ENCODE measurements at regions not wholly inside any gene's neighbourhood (a gene's known extent, or its start where the extent isn't known, plus 50 kb on each side); places are given as distances from the start of the nearest gene placed in this dataset.

DNA sequence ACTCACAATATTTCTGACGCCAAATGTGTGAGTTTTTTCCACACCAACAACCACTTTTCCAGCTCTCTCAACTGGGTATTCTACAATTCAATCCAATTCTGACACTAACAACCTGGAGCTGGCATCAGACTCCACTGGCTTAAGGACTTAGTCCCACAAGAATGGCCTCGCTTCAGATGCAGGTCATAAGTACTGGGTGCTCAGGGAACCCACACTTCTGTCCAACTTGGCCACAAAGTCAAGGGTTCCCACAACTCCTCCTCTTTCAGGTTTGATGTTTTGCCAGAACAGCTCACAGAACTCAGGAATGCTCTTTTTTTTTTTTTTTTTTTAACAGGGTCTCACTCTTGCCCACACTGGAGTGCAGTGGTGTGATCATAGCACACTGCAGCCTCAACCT is 56.1 kb upstream of the TMC5 start:
- no peak for DNase-seq (ENCODE audit: insufficient read length, low spot score)
- FAIRE-seq = no peak

DNA sequence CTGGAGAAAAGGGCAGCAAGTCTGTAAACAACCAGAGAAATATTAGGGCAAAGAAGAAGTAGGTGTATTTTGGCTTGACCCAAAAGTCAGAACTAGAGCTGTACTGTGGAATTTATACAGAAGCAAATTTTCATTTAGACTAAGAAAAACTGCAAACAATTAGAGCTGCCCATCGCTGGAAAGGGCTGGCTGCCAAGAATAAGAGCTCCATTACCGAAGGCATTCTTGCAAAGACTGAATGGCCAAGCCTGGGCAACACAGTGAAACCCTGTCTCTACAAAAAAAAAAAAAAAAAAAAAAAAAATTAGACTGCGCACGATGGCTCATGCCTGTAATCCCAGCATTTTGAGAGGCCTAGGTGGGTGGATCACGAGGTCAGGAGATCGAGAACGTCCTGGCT is 53.9 kb upstream of the TMC5 start:
- DNase-seq (ENCODE audit: insufficient read length, low spot score) (no peak), FAIRE-seq (no peak)

GRCh38 chr16:19365486-19365885 is 52.2 kb upstream of the TMC5 start:
- peak; percentile 32 for DNase-seq (ENCODE audit: insufficient read length, low spot score)
- FAIRE-seq = no peak

GRCh38 chr16:19366391-19366790 is 51.3 kb upstream of the TMC5 start:
- peak; percentile 13 for DNase-seq (ENCODE audit: insufficient read length, low spot score)
- no peak for FAIRE-seq

- FAIRE-seq = no peak
- no peak for DNase-seq (ENCODE audit: insufficient read length, low spot score)
These were observed 50.3 kb upstream of the TMC5 start for GRCh38 chr16:19367335-19367734.

All from HTR-8/SVneo (cell line).